Neural progenitor cell (in vitro differentiated cells): ENCODE measurements at regions not wholly inside any gene's neighbourhood (a gene's known extent, or its start where the extent isn't known, plus 50 kb on each side); places are given as distances from the start of the nearest gene placed in this dataset.

ENCODE experiments used
- EZH2phosphoT487 ChIP-seq: fragments of 200-600 bp; sonication (generic); IDR thresholded peaks from 2 replicates; pipeline ENCODE4 v1.6.1; 2017; ENCODE audit warnings: antibody characterized with exemption
- TF ChIP-seq, protein P1 (sequence below): fragments of 200-600 bp; sonication (generic); IDR thresholded peaks from 2 replicates; pipeline ENCODE4 v1.5.1; 2017; ENCODE audit warnings: antibody characterized with exemption, mild to moderate bottlenecking

DNA sequence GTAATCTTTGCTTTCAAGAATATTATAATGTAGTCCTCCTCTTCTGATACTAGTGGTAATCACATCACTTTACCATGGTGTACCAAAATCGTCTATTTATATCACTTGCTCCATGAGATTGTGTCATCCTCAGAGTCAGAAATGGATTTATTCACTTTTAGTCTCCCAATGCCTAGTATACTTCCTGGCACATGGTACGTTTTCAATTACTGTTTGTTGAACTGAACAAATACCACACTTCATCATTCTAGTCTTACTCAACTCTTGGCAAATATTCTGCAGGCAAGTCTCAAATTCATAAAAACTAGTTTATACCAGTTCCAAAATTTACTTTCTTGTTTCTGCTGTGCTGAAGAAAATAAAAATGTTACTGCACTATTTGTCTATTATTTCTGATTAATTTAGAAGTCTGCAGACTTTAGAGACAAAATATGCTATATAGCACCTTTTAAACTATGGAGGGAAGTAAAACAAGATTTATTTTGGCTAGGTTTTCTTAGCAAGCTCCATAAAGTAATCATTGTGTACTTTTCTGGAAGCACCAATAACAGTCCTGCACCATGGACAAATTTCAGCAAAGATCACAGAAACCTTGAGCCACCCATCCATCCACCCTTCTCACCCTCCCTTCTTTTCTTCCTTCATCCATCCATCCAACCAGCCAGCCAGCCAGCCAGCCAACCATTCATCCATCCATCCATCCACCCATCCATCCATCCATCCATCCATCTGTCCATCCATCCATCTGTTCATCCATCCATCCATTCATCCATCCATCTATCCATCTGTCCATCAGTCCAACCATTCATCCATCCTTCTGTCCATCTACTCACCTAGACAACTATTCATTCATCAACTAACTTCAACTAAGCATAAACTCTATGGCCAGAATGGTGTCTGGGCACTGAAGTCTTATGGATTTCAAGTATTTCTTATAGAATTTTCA lies 102.1 kb upstream of the STMND1 start:
- TF ChIP-seq, protein P1, sequence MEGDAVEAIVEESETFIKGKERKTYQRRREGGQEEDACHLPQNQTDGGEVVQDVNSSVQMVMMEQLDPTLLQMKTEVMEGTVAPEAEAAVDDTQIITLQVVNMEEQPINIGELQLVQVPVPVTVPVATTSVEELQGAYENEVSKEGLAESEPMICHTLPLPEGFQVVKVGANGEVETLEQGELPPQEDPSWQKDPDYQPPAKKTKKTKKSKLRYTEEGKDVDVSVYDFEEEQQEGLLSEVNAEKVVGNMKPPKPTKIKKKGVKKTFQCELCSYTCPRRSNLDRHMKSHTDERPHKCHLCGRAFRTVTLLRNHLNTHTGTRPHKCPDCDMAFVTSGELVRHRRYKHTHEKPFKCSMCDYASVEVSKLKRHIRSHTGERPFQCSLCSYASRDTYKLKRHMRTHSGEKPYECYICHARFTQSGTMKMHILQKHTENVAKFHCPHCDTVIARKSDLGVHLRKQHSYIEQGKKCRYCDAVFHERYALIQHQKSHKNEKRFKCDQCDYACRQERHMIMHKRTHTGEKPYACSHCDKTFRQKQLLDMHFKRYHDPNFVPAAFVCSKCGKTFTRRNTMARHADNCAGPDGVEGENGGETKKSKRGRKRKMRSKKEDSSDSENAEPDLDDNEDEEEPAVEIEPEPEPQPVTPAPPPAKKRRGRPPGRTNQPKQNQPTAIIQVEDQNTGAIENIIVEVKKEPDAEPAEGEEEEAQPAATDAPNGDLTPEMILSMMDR, result no peak
- no peak for TF ChIP-seq EZH2phosphoT487
